HEK293T (cell line): ENCODE measurements at regions not wholly inside any gene's neighbourhood (a gene's known extent, or its start where the extent isn't known, plus 50 kb on each side); places are given as distances from the start of the nearest gene placed in this dataset.

Experiments used
- CTCF ChIA-PET: fragments of 350-600 bp; formaldehyde crosslinking; extraction: SDS; loops from one replicate; lab custom pipeline; 2021; ENCODE audit warnings: antibody characterized with exemption, inconsistent platforms; lab: Yijun Ruan, JAX
- POLR2A ChIA-PET: fragments of 350-600 bp; formaldehyde crosslinking; extraction: SDS; loops from one replicate; lab custom pipeline; 2020; ENCODE audit warnings: antibody characterized with exemption, inconsistent platforms; lab: Yijun Ruan, JAX
- DNase-seq: peaks from one replicate; pipeline ENCODE4 v3.0.0; 2012; ENCODE audit warnings: mixed read lengths; ENCODE audit errors: extremely low spot score
- ARNT ChIP-seq: fragments of 450-650 bp; IDR thresholded peaks from 2 replicates; pipeline ENCODE4 v1.6.1; 2017; ENCODE audit warnings: mild to moderate bottlenecking
- BHLHE40 ChIP-seq: fragments of 450-650 bp; IDR thresholded peaks from 2 replicates; pipeline ENCODE4 v1.6.1; 2016; ENCODE audit warnings: mild to moderate bottlenecking, moderate library complexity, borderline replicate concordance
- CTBP1 ChIP-seq: fragments of 450-650 bp; IDR thresholded peaks from 2 replicates; pipeline ENCODE4 v1.6.1; 2016; ENCODE audit warnings: borderline replicate concordance
- ELF4 ChIP-seq: fragments of 450-650 bp; IDR thresholded peaks from 2 replicates; pipeline ENCODE4 v1.6.1; 2017; ENCODE audit warnings: antibody characterized with exemption
- FOXA1 ChIP-seq: fragments of 450-650 bp; IDR thresholded peaks from 2 replicates; pipeline ENCODE4 v1.6.1; 2016; ENCODE audit warnings: mild to moderate bottlenecking
- FOXK2 ChIP-seq: fragments of 450-650 bp; IDR thresholded peaks from 2 replicates; pipeline ENCODE4 v1.6.1; 2016; ENCODE audit warnings: mild to moderate bottlenecking
- FOXM1 ChIP-seq: fragments of 450-650 bp; IDR thresholded peaks from 2 replicates; pipeline ENCODE4 v1.6.1; 2017; ENCODE audit warnings: mild to moderate bottlenecking, borderline replicate concordance
- HDGF ChIP-seq: fragments of 450-650 bp; IDR thresholded peaks from 2 replicates; pipeline ENCODE4 v1.6.1; 2017; ENCODE audit warnings: antibody characterized with exemption, borderline replicate concordance
- L3MBTL2 ChIP-seq: fragments of 450-650 bp; conservative IDR thresholded peaks from 2 replicates; pipeline ENCODE4 v1.6.1; 2016; ENCODE audit warnings: mild to moderate bottlenecking
- LEF1 ChIP-seq: fragments of 450-650 bp; IDR thresholded peaks from 2 replicates; pipeline ENCODE4 v1.6.1; 2017; ENCODE audit warnings: mild to moderate bottlenecking, borderline replicate concordance
- NFRKB ChIP-seq: fragments of 450-650 bp; IDR thresholded peaks from 2 replicates; pipeline ENCODE4 v1.6.1; 2016; ENCODE audit warnings: mild to moderate bottlenecking, moderate library complexity
- PKNOX1 ChIP-seq: fragments of 450-650 bp; IDR thresholded peaks from 2 replicates; pipeline ENCODE4 v1.6.1; 2016
- SP1 ChIP-seq: fragments of 450-650 bp; IDR thresholded peaks from 2 replicates; pipeline ENCODE4 v1.6.1; 2017
- SUZ12 ChIP-seq: fragments of 450-650 bp; IDR thresholded peaks from 2 replicates; pipeline ENCODE4 v1.6.1; 2016; ENCODE audit warnings: mild to moderate bottlenecking
- TARDBP ChIP-seq: fragments of 450-650 bp; IDR thresholded peaks from 2 replicates; pipeline ENCODE4 v1.6.1; 2016
- ZNF384 ChIP-seq: fragments of 450-650 bp; IDR thresholded peaks from 2 replicates; pipeline ENCODE4 v1.6.1; 2016

GRCh38 chr17:77442976-77443747 lies 302.4 kb downstream of the SEC14L1 start:
- TF ChIP-seq FOXA1 (no peak), HDGF (no peak), SP1 (no peak)
- no peak for DNase-seq
- ChIA-PET CTCF (interaction anchor here (0.6 to 1.5 kb wide), 2 partner anchors 14 to 426 kb away, joined by 3 to 4 read pairs; no protein-coding TSS in a partner anchor), POLR2A (no interaction called here)

- no peak for DNase-seq
- CTCF ChIA-PET = interaction anchor here (1.5 kb wide), 1 partner anchor 14 kb away, joined by 4 read pairs; no protein-coding TSS in a partner anchor
- no peak for TF ChIP-seq ZNF384
- TF ChIP-seq TARDBP = no peak
- TF ChIP-seq FOXK2 = no peak
- TF ChIP-seq PKNOX1 = no peak
- TF ChIP-seq NFRKB = no peak
- POLR2A ChIA-PET = no interaction called here
Observed at GRCh38 chr17:77443748-77444260, 303.0 kb downstream of the SEC14L1 start.

- TF ChIP-seq L3MBTL2 = no peak
- POLR2A ChIA-PET = no interaction called here
- DNase-seq = no peak
- CTCF ChIA-PET = interaction anchor here (0.6 to 1.3 kb wide), 2 partner anchors 15 to 29 kb away, joined by 3 to 6 read pairs; no protein-coding TSS in a partner anchor
Observed at GRCh38 chr17:77444628-77444983, 303.8 kb downstream of the SEC14L1 start.

GRCh38 chr17:77444984-77445759 lies 304.4 kb downstream of the SEC14L1 start:
- TF ChIP-seq SP1 = no peak
- no peak for TF ChIP-seq BHLHE40
- no peak for TF ChIP-seq CTBP1
- TF ChIP-seq L3MBTL2 = no peak
- no peak for TF ChIP-seq NFRKB
- TF ChIP-seq HDGF = no peak
- TF ChIP-seq FOXA1 = no peak
- no peak for TF ChIP-seq PKNOX1
- no peak for TF ChIP-seq LEF1
- TF ChIP-seq FOXK2 = no peak
- TF ChIP-seq FOXM1 = no peak
- no peak for TF ChIP-seq ELF4
- no peak for TF ChIP-seq ARNT
- TF ChIP-seq SUZ12 = no peak
- TF ChIP-seq TARDBP = no peak
- DNase-seq = no peak
- ChIA-PET POLR2A (no interaction called here), CTCF (interaction anchor here (0.6 to 1.3 kb wide), 2 partner anchors 16 to 28 kb away, joined by 3 to 6 read pairs; no protein-coding TSS in a partner anchor)

- DNase-seq = no peak
- CTCF ChIA-PET = interaction anchor here (1.3 kb wide), 1 partner anchor 17 kb away, joined by 6 read pairs; no protein-coding TSS in a partner anchor
- POLR2A ChIA-PET = no interaction called here
Observed at GRCh38 chr17:77445760-77446532, 305.2 kb downstream of the SEC14L1 start.

More at GRCh38 chr17:77445760-77446532, 305.2 kb downstream of the SEC14L1 start:
- TF ChIP-seq ARNT (no peak), ZNF384 (no peak), HDGF (no peak), L3MBTL2 (no peak), PKNOX1 (no peak), ELF4 (no peak), CTBP1 (no peak), FOXK2 (no peak), FOXA1 (no peak)
